H1 (cell line): ENCODE measurements at regions not wholly inside any gene's neighbourhood (a gene's known extent, or its start where the extent isn't known, plus 50 kb on each side); places are given as distances from the start of the nearest gene placed in this dataset.

Experiments used
- CHD7 ChIP-seq: fragments of 300-600 bp; sonication (generic); IDR thresholded peaks from 2 replicates; pipeline ENCODE4 v1.7.1; 2012; ENCODE audit warnings: low read length, moderate library complexity, mild to moderate bottlenecking, inconsistent platforms; ENCODE audit not compliant: insufficient replicate concordance
- CREB1 ChIP-seq: IDR thresholded peaks from 2 replicates; pipeline ENCODE4 v1.6.1; 2012; ENCODE audit warnings: inconsistent platforms
- CTCF ChIP-seq, 3 experiments: IDR thresholded peaks; 1 replicate in 2 of 3; 2 replicates in 1 of 3; pipeline versions ENCODE4 v1.5.1 to v1.6.1; 2011; ENCODE audit warnings: low read length in 3 of 3, mild to moderate bottlenecking in 3 of 3, inconsistent platforms in 2 of 3, low read depth in 1 of 3, moderate library complexity in 1 of 3; ENCODE audit not compliant: insufficient read depth in 1 of 3; ENCODE audit errors: control extremely low read depth in 1 of 3
- EP300 ChIP-seq, 2 experiments: IDR thresholded peaks; 1 replicate in 1 of 2; 2 replicates in 1 of 2; pipeline ENCODE4 v1.6.1; 2011 to 2012; ENCODE audit warnings: low read depth in 2 of 2, low read length in 2 of 2, mild to moderate bottlenecking in 2 of 2, borderline replicate concordance in 1 of 2, inconsistent platforms in 1 of 2, moderate library complexity in 1 of 2
- EZH2 ChIP-seq: fragments of 200-600 bp; sonication (generic); IDR thresholded peaks from 2 replicates; pipeline ENCODE4 v1.7.1; 2012; ENCODE audit warnings: low read depth, mild to moderate bottlenecking, moderate library complexity, low read length, inconsistent platforms; ENCODE audit not compliant: severe bottlenecking
- GTF2F1 ChIP-seq: IDR thresholded peaks from 2 replicates; pipeline ENCODE4 v1.6.1; 2012; ENCODE audit warnings: low read depth, low read length, improper control_type of control experiment, borderline replicate concordance
- POLR2A ChIP-seq, 2 experiments: IDR thresholded peaks; 1 replicate in 1 of 2; 2 replicates in 1 of 2; pipeline ENCODE4 v1.6.1; 2011; ENCODE audit warnings: low read depth in 2 of 2, low read length in 2 of 2, mild to moderate bottlenecking in 2 of 2; ENCODE audit errors: control extremely low read depth in 1 of 2
- POLR2AphosphoS5 ChIP-seq: IDR thresholded peaks from 2 replicates; pipeline ENCODE4 v1.6.1; 2011; ENCODE audit warnings: low read depth, low read length
- RAD21 ChIP-seq, 2 experiments: IDR thresholded peaks in 1 of 2; conservative IDR thresholded peaks in 1 of 2; 2 replicates each; pipeline ENCODE4 v1.6.1; 2011; ENCODE audit warnings: low read depth in 2 of 2, low read length in 2 of 2, improper control_type of control experiment in 1 of 2, inconsistent platforms in 1 of 2, mild to moderate bottlenecking in 1 of 2, moderate library complexity in 1 of 2
- SIN3A ChIP-seq, 2 experiments: IDR thresholded peaks in 1 of 2; conservative IDR thresholded peaks in 1 of 2; 2 replicates each; pipeline ENCODE4 v1.6.1; 2011 to 2012; ENCODE audit warnings: low read length in 2 of 2, improper control_type of control experiment in 1 of 2, low read depth in 1 of 2, mild to moderate bottlenecking in 1 of 2
- SP1 ChIP-seq: IDR thresholded peaks from 2 replicates; pipeline ENCODE4 v1.6.1; 2011; ENCODE audit warnings: low read depth, low read length
- TF ChIP-seq, protein P1 (sequence below): IDR thresholded peaks from 2 replicates; pipeline ENCODE4 v1.6.1; 2011; ENCODE audit warnings: low read length, improper control_type of control experiment

GRCh38 chr9:2424619-2425033 is 197.0 kb upstream of the VLDLR start:
- TF ChIP-seq CREB1 (no peak), POLR2A (IDR thresholded peaks at IDR 0.05; ENCODE audit: control extremely low read depth in 1 of 2, low read depth in 2 of 2, low read length in 2 of 2) (no peak), GTF2F1 (no peak), RAD21 (IDR thresholded peaks at IDR 0.05 in 1 of 2, conservative IDR thresholded peaks at IDR 0.05 in 1 of 2; ENCODE audit: low read depth in 2 of 2, low read length in 2 of 2) (no peak), CTCF (IDR thresholded peaks at IDR 0.05; ENCODE audit: control extremely low read depth in 1 of 3, insufficient read depth in 1 of 3, low read depth in 1 of 3, low read length in 3 of 3) (no peak), EP300 (IDR thresholded peaks at IDR 0.05; ENCODE audit: borderline replicate concordance in 1 of 2, low read depth in 2 of 2, low read length in 2 of 2) (no peak), SIN3A (conservative IDR thresholded peaks at IDR 0.05 in 1 of 2, IDR thresholded peaks at IDR 0.05 in 1 of 2; ENCODE audit: low read depth in 1 of 2, low read length in 2 of 2) (no peak), CHD7 (no peak), SP1 (no peak), POLR2AphosphoS5 (no peak), EZH2 (no peak)
- TF ChIP-seq, protein P1, sequence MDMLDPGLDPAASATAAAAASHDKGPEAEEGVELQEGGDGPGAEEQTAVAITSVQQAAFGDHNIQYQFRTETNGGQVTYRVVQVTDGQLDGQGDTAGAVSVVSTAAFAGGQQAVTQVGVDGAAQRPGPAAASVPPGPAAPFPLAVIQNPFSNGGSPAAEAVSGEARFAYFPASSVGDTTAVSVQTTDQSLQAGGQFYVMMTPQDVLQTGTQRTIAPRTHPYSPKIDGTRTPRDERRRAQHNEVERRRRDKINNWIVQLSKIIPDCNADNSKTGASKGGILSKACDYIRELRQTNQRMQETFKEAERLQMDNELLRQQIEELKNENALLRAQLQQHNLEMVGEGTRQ = no peak
